H9 (cell line): ENCODE measurements at regions not wholly inside any gene's neighbourhood (a gene's known extent, or its start where the extent isn't known, plus 50 kb on each side); places are given as distances from the start of the nearest gene placed in this dataset.

Experiments used
- DNase-seq: peaks from one replicate; pipeline ENCODE4 v3.0.0-alpha.2; 2017
- H2AFZ ChIP-seq: one replicate; pipeline ENCODE4 v1.6.1; 2013; ENCODE audit warnings: mild to moderate bottlenecking, low read length, control low read depth, moderate library complexity
- H2AK5ac ChIP-seq: 2 replicates; pipeline ENCODE4 v1.6.1; 2013; ENCODE audit warnings: low read length, control low read depth, mixed read lengths; ENCODE audit not compliant: insufficient read length
- H2BK120ac ChIP-seq: one replicate; pipeline ENCODE4 v1.6.1; 2013; ENCODE audit warnings: low read depth, mild to moderate bottlenecking, low read length, control low read depth, inconsistent platforms; ENCODE audit not compliant: poor library complexity, severe bottlenecking
- H2BK12ac ChIP-seq: 2 replicates; pipeline ENCODE4 v1.6.1; 2013; ENCODE audit warnings: low read length, control low read depth, mixed read lengths, low read depth; ENCODE audit not compliant: insufficient read length
- H2BK15ac ChIP-seq: 2 replicates; pipeline ENCODE4 v1.6.1; 2013; ENCODE audit warnings: low read depth, low read length, control low read depth
- H2BK20ac ChIP-seq: one replicate; pipeline ENCODE4 v1.6.1; 2013; ENCODE audit warnings: low read depth, mild to moderate bottlenecking, low read length, control low read depth, inconsistent platforms; ENCODE audit not compliant: poor library complexity, severe bottlenecking
- H2BK5ac ChIP-seq: 2 replicates; pipeline ENCODE4 v1.6.1; 2013; ENCODE audit warnings: low read length, control low read depth, mixed read lengths; ENCODE audit not compliant: insufficient read length
- H3K14ac ChIP-seq: 2 replicates; pipeline ENCODE4 v1.6.1; 2013; ENCODE audit warnings: low read length, control low read depth; ENCODE audit not compliant: insufficient read depth
- H3K18ac ChIP-seq: 2 replicates; pipeline ENCODE4 v1.6.1; 2013; ENCODE audit warnings: low read depth, mild to moderate bottlenecking, mixed read lengths, low read length, control low read depth; ENCODE audit not compliant: insufficient read length
- H3K23ac ChIP-seq: 2 replicates; pipeline ENCODE4 v1.6.1; 2013; ENCODE audit warnings: low read length, control low read depth, mixed read lengths, low read depth; ENCODE audit not compliant: insufficient read length
- H3K23me2 ChIP-seq: 2 replicates; pipeline ENCODE4 v1.6.1; 2013; ENCODE audit warnings: low read depth, mild to moderate bottlenecking, mixed read lengths, low read length, control low read depth; ENCODE audit not compliant: insufficient read length, poor library complexity, severe bottlenecking
- H3K27ac ChIP-seq: 2 replicates; pipeline ENCODE4 v1.5.1; 2013; ENCODE audit warnings: low read length, control low read depth, mixed read lengths, low read depth; ENCODE audit not compliant: insufficient read length
- H3K27me3 ChIP-seq: 2 replicates; pipeline ENCODE4 v1.6.1; 2013; ENCODE audit warnings: low read length, control low read depth, inconsistent platforms; ENCODE audit not compliant: insufficient read depth
- H3K4ac ChIP-seq: 2 replicates; pipeline ENCODE4 v1.6.1; 2013; ENCODE audit warnings: low read depth, mild to moderate bottlenecking, control low read depth, inconsistent platforms, low read length, moderate library complexity
- H3K4me1 ChIP-seq: 2 replicates; pipeline ENCODE4 v1.6.1; 2013; ENCODE audit warnings: low read length, control low read depth, inconsistent platforms; ENCODE audit not compliant: insufficient read depth
- H3K4me2 ChIP-seq: 2 replicates; pipeline ENCODE4 v1.6.1; 2013; ENCODE audit warnings: low read length, control low read depth, mixed read lengths; ENCODE audit not compliant: insufficient read length, insufficient read depth
- H3K56ac ChIP-seq: 2 replicates; pipeline ENCODE4 v1.6.1; 2013; ENCODE audit warnings: low read depth, mild to moderate bottlenecking, mixed read lengths, low read length, control low read depth; ENCODE audit not compliant: insufficient read length
- H3K79me1 ChIP-seq: 2 replicates; pipeline ENCODE4 v1.6.1; 2013; ENCODE audit warnings: low read depth, mild to moderate bottlenecking, moderate library complexity, low read length, control low read depth, inconsistent platforms; ENCODE audit not compliant: insufficient read depth, poor library complexity, severe bottlenecking
- H3K79me2 ChIP-seq: 2 replicates; pipeline ENCODE4 v1.6.1; 2013; ENCODE audit warnings: low read length, control low read depth, inconsistent platforms; ENCODE audit not compliant: insufficient read depth
- H3K9ac ChIP-seq: 2 replicates; pipeline ENCODE4 v1.6.1; 2013; ENCODE audit warnings: low read length, control low read depth, mixed read lengths; ENCODE audit not compliant: insufficient read length; ENCODE audit errors: extremely low read depth
- H3K9me3 ChIP-seq: one replicate; pipeline ENCODE4 v1.6.1; 2013; ENCODE audit warnings: low read depth, low read length, inconsistent platforms; ENCODE audit not compliant: control insufficient read depth
- H3T11ph ChIP-seq: one replicate; pipeline ENCODE4 v1.6.1; 2013; ENCODE audit warnings: mild to moderate bottlenecking, low read length, control low read depth, inconsistent platforms
- H4K20me1 ChIP-seq: one replicate; pipeline ENCODE4 v1.6.1; 2013; ENCODE audit not compliant: control insufficient read depth, insufficient read length, insufficient read depth
- H4K5ac ChIP-seq: 2 replicates; pipeline ENCODE4 v1.6.1; 2013; ENCODE audit warnings: low read depth, mild to moderate bottlenecking, mixed read lengths, low read length, control low read depth; ENCODE audit not compliant: insufficient read length
- H4K8ac ChIP-seq: replicated peaks from 2 replicates; pipeline ENCODE4 v1.6.1; 2013; ENCODE audit warnings: low read length, control low read depth, mixed read lengths, low read depth; ENCODE audit not compliant: insufficient read length
- H4K91ac ChIP-seq: 2 replicates; pipeline ENCODE4 v1.6.1; 2013; ENCODE audit warnings: low read depth, mild to moderate bottlenecking, moderate library complexity, mixed read lengths, low read length, control low read depth; ENCODE audit not compliant: insufficient read length
- H3K27ac Mint-ChIP-seq, 3 experiments: 2 replicates in 2 of 3; 3 replicates in 1 of 3; pipeline ENCODE4 v1.8.0; 2020 to 2021; ENCODE audit warnings: mixed read lengths in 3 of 3, mild to moderate bottlenecking in 1 of 3, moderate library complexity in 1 of 3
- H3K27me3 Mint-ChIP-seq: 2 replicates; pipeline ENCODE4 v1.8.0; 2021; ENCODE audit warnings: low read depth, mild to moderate bottlenecking, moderate library complexity, mixed read lengths
- H3K36me3 Mint-ChIP-seq, 3 experiments: 2 replicates in 2 of 3; 3 replicates in 1 of 3; pipeline ENCODE4 v1.8.0; 2020 to 2021; ENCODE audit warnings: low read depth in 3 of 3, mixed read lengths in 3 of 3; ENCODE audit not compliant: insufficient read depth in 1 of 3
- H3K4me1 Mint-ChIP-seq, 2 experiments: 2 replicates each; pipeline ENCODE4 v1.8.0; 2020; ENCODE audit warnings: mixed read lengths in 2 of 2
- H3K4me3 Mint-ChIP-seq, 2 experiments: 2 replicates in 1 of 2; 3 replicates in 1 of 2; pipeline ENCODE4 v1.8.0; 2020 to 2021; ENCODE audit warnings: mild to moderate bottlenecking in 2 of 2, mixed read lengths in 2 of 2, moderate library complexity in 1 of 2
- H3K9me3 Mint-ChIP-seq, 2 experiments: 2 replicates in 1 of 2; 3 replicates in 1 of 2; pipeline ENCODE4 v1.8.0; 2020; ENCODE audit warnings: mild to moderate bottlenecking in 2 of 2, mixed read lengths in 2 of 2, moderate library complexity in 1 of 2
- WGBS: extraction: QIAGEN DNeasy Blood & Tissue Kit; methylation state at CpG from one replicate; pipeline ENCODE4 v1.1.7; 2013; ENCODE audit warnings: missing lambda C conversion rate, low lambda C conversion rate, mixed read lengths; ENCODE audit not compliant: insufficient read length; ENCODE audit errors: extremely low coverage; 5-methylcytosine and 5-hydroxymethylcytosine counted together
- TF ChIP-seq, protein P1 (sequence below): fragments of 200-600 bp; sonication (generic); conservative IDR thresholded peaks from 3 replicates; pipeline ENCODE4 v1.8.0; 2021; ENCODE audit warnings: antibody characterized with exemption, mild to moderate bottlenecking

DNA sequence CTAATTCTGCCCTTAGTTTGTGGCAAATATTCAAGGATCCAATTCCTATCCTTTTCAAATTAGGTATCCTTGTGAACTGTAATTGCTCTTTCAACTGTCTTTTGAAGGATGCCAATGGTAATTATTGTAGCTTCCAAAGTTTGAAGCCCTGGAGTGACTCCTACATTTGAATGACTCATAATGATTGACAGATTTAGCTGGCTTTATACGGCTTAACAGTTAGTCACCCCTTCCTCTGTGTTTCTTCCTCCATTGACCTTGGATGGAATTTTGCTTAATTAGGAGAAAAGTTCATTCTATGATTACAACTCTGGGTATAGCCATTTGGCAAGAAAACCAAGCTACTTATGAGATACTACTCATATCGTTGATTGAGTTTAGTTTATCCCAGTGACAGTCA, 639.3 kb upstream of the KIRREL3 start:
- Histone ChIP-seq H4K5ac (no peak overlapping the region), H3K27ac (no peak overlapping the region), H3K9ac (no peak overlapping the region), H3K23ac (no peak overlapping the region), H2BK5ac (no peak overlapping the region), H3K56ac (no peak overlapping the region), H3K4me1 (no peaks in the 10 kb centered on the region; the same call in 1 of the 2 replicates), H2AK5ac (no peak overlapping the region), H3K79me1 (no peaks in the 10 kb centered on the region), H2AFZ (no peak overlapping the region), H3K23me2 (no peaks in the 10 kb centered on the region), H2BK12ac (no peak overlapping the region), H2BK120ac (no peak overlapping the region), H4K20me1 (no peaks in the 10 kb centered on the region), H3K9me3 (no peaks in the 10 kb centered on the region), H3K79me2 (no peaks in the 10 kb centered on the region), H3K18ac (no peak overlapping the region), H2BK20ac (no peak overlapping the region), H3T11ph (no peak overlapping the region), H2BK15ac (no peak overlapping the region), H3K27me3 (no peaks in the 10 kb centered on the region), H4K8ac (no peak overlapping the region), H3K14ac (no peak overlapping the region), H4K91ac (no peak overlapping the region), H3K4me2 (no peak overlapping the region), H3K4ac (no peak overlapping the region)
- Mint-ChIP-seq H3K27me3 (no peaks in the 10 kb centered on the region), H3K4me3 (no peak overlapping the region), H3K36me3 (no peaks in the 10 kb centered on the region), H3K27ac (no peak overlapping the region), H3K9me3 (no peaks in the 10 kb centered on the region), H3K4me1 (peaks cover 6 to 10% of the 10 kb centered on the region in 2 experiments)
- no peak for DNase-seq
- TF ChIP-seq, protein P1, sequence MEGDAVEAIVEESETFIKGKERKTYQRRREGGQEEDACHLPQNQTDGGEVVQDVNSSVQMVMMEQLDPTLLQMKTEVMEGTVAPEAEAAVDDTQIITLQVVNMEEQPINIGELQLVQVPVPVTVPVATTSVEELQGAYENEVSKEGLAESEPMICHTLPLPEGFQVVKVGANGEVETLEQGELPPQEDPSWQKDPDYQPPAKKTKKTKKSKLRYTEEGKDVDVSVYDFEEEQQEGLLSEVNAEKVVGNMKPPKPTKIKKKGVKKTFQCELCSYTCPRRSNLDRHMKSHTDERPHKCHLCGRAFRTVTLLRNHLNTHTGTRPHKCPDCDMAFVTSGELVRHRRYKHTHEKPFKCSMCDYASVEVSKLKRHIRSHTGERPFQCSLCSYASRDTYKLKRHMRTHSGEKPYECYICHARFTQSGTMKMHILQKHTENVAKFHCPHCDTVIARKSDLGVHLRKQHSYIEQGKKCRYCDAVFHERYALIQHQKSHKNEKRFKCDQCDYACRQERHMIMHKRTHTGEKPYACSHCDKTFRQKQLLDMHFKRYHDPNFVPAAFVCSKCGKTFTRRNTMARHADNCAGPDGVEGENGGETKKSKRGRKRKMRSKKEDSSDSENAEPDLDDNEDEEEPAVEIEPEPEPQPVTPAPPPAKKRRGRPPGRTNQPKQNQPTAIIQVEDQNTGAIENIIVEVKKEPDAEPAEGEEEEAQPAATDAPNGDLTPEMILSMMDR = no peak
- no CpG with 5 or more reads among the region's 2 CpGs for WGBS
